IgD-negative memory B cell (primary cell): ENCODE measurements at regions not wholly inside any gene's neighbourhood (a gene's known extent, or its start where the extent isn't known, plus 50 kb on each side); places are given as distances from the start of the nearest gene placed in this dataset.

Source experiments
- H3K27ac Mint-ChIP-seq, 3 donors: one replicate each; pipeline ENCODE4 v1.8.0; 2020 to 2022; ENCODE audit warnings: mild to moderate bottlenecking in 3 of 3, mixed read lengths in 3 of 3, moderate library complexity in 1 of 3
- H3K27me3 Mint-ChIP-seq: one replicate; pipeline ENCODE4 v1.8.0; 2021; ENCODE audit warnings: mixed read lengths
- H3K36me3 Mint-ChIP-seq: one replicate; pipeline ENCODE4 v1.8.0; 2020; ENCODE audit warnings: mild to moderate bottlenecking, mixed read lengths
- H3K4me1 Mint-ChIP-seq, 3 donors: one replicate each; pipeline ENCODE4 v1.8.0; 2020 to 2022; ENCODE audit warnings: mixed read lengths in 3 of 3, mild to moderate bottlenecking in 1 of 3
- H3K4me3 Mint-ChIP-seq, 4 donors: one replicate each; pipeline ENCODE4 v1.8.0; 2020 to 2022; ENCODE audit warnings: mild to moderate bottlenecking in 4 of 4, mixed read lengths in 4 of 4, moderate library complexity in 3 of 4
- H3K9me3 Mint-ChIP-seq, 3 donors: one replicate each; pipeline ENCODE4 v1.8.0; 2020 to 2021; ENCODE audit warnings: mixed read lengths in 3 of 3, mild to moderate bottlenecking in 1 of 3

GRCh38 chr13:21757763-21758162 lies 86.9 kb downstream of the FGF9 start:
- no peak overlapping the region for H3K27ac Mint-ChIP-seq
- H3K9me3 Mint-ChIP-seq = no peaks in the 10 kb centered on the region
- H3K4me1 Mint-ChIP-seq = peaks cover 0 to 1% (median 0%) of the 10 kb centered on the region in 3 donors
- no peak overlapping the region for H3K4me3 Mint-ChIP-seq
- no peaks in the 10 kb centered on the region for H3K36me3 Mint-ChIP-seq
- H3K27me3 Mint-ChIP-seq = no peaks in the 10 kb centered on the region

GRCh38 chr13:21758441-21758840 lies 87.6 kb downstream of the FGF9 start:
- H3K4me1 Mint-ChIP-seq = peaks cover 0 to 1% (median 0%) of the 10 kb centered on the region in 3 donors
- no peaks in the 10 kb centered on the region for H3K9me3 Mint-ChIP-seq
- H3K4me3 Mint-ChIP-seq = no peak overlapping the region
- H3K27ac Mint-ChIP-seq = no peak overlapping the region
- H3K27me3 Mint-ChIP-seq = no peaks in the 10 kb centered on the region
- no peaks in the 10 kb centered on the region for H3K36me3 Mint-ChIP-seq

GRCh38 chr13:21759463-21759862 lies 88.6 kb downstream of the FGF9 start:
- Mint-ChIP-seq H3K9me3 (no peaks in the 10 kb centered on the region), H3K27ac (no peak overlapping the region), H3K4me1 (peaks cover 0 to 1% (median 0%) of the 10 kb centered on the region in 3 donors), H3K4me3 (no peak overlapping the region), H3K36me3 (no peaks in the 10 kb centered on the region), H3K27me3 (no peaks in the 10 kb centered on the region)

GRCh38 chr13:21759911-21760310 lies 89.0 kb downstream of the FGF9 start:
- no peaks in the 10 kb centered on the region for H3K36me3 Mint-ChIP-seq
- no peaks in the 10 kb centered on the region for H3K9me3 Mint-ChIP-seq
- H3K27me3 Mint-ChIP-seq = no peaks in the 10 kb centered on the region
- peaks cover 0 to 1% (median 0%) of the 10 kb centered on the region in 3 donors for H3K4me1 Mint-ChIP-seq
- no peak overlapping the region for H3K4me3 Mint-ChIP-seq
- no peak overlapping the region for H3K27ac Mint-ChIP-seq

- Mint-ChIP-seq H3K27me3 (no peaks in the 10 kb centered on the region), H3K4me3 (no peak overlapping the region), H3K36me3 (no peaks in the 10 kb centered on the region), H3K9me3 (no peaks in the 10 kb centered on the region), H3K4me1 (peaks cover 0 to 1% (median 0%) of the 10 kb centered on the region in 3 donors), H3K27ac (no peak overlapping the region)
Observed at GRCh38 chr13:21761770-21762169, 90.9 kb downstream of the FGF9 start.

- Mint-ChIP-seq H3K27ac (no peak overlapping the region), H3K9me3 (no peaks in the 10 kb centered on the region), H3K4me1 (no peaks in the 10 kb centered on the region), H3K27me3 (no peaks in the 10 kb centered on the region), H3K36me3 (no peaks in the 10 kb centered on the region), H3K4me3 (no peak overlapping the region)
Observed at GRCh38 chr13:21762512-21762911, 91.6 kb downstream of the FGF9 start.

GRCh38 chr13:21767032-21767431 lies 96.2 kb downstream of the FGF9 start:
- Mint-ChIP-seq H3K4me3 (no peak overlapping the region), H3K9me3 (peaks cover 0 to 10% (median 0%) of the 10 kb centered on the region in 3 donors), H3K36me3 (no peaks in the 10 kb centered on the region), H3K27me3 (no peaks in the 10 kb centered on the region), H3K27ac (no peak overlapping the region), H3K4me1 (peaks cover 0 to 1% (median 0%) of the 10 kb centered on the region in 3 donors)

GRCh38 chr13:21771075-21771474 lies 100.2 kb downstream of the FGF9 start:
- H3K27me3 Mint-ChIP-seq = peaks cover 3% of the 10 kb centered on the region
- H3K4me1 Mint-ChIP-seq = peaks cover 0 to 1% (median 0%) of the 10 kb centered on the region in 3 donors
- no peak overlapping the region for H3K4me3 Mint-ChIP-seq
- H3K36me3 Mint-ChIP-seq = no peaks in the 10 kb centered on the region
- H3K9me3 Mint-ChIP-seq = peaks cover 0 to 10% (median 2%) of the 10 kb centered on the region in 3 donors
- H3K27ac Mint-ChIP-seq = no peak overlapping the region

- no peak overlapping the region for H3K4me3 Mint-ChIP-seq
- H3K27me3 Mint-ChIP-seq = peaks cover 6% of the 10 kb centered on the region
- no peak overlapping the region for H3K27ac Mint-ChIP-seq
- no peaks in the 10 kb centered on the region for H3K4me1 Mint-ChIP-seq
- H3K9me3 Mint-ChIP-seq = peaks cover 2 to 16% (median 3%) of the 10 kb centered on the region in 3 donors
- peaks cover 7% of the 10 kb centered on the region for H3K36me3 Mint-ChIP-seq
Observed at GRCh38 chr13:21777166-21777565, 106.3 kb downstream of the FGF9 start.

GRCh38 chr13:21777813-21778212 lies 106.9 kb downstream of the FGF9 start:
- H3K27ac Mint-ChIP-seq = no peak overlapping the region
- peaks cover 7% of the 10 kb centered on the region for H3K36me3 Mint-ChIP-seq
- H3K4me1 Mint-ChIP-seq = no peaks in the 10 kb centered on the region
- H3K9me3 Mint-ChIP-seq = peaks cover 2 to 16% (median 3%) of the 10 kb centered on the region in 3 donors
- peaks cover 6% of the 10 kb centered on the region for H3K27me3 Mint-ChIP-seq
- no peak overlapping the region for H3K4me3 Mint-ChIP-seq

GRCh38 chr13:21782736-21783135 lies 111.9 kb downstream of the FGF9 start:
- peaks cover 0 to 16% (median 5%) of the 10 kb centered on the region in 3 donors for H3K9me3 Mint-ChIP-seq
- no peaks in the 10 kb centered on the region for H3K4me1 Mint-ChIP-seq
- H3K4me3 Mint-ChIP-seq = no peak overlapping the region
- peaks cover 4% of the 10 kb centered on the region for H3K27me3 Mint-ChIP-seq
- H3K27ac Mint-ChIP-seq = no peak overlapping the region
- peaks cover 7% of the 10 kb centered on the region for H3K36me3 Mint-ChIP-seq

- H3K4me3 Mint-ChIP-seq = no peak overlapping the region
- H3K9me3 Mint-ChIP-seq = peaks cover 0 to 1% (median 0%) of the 10 kb centered on the region in 3 donors
- H3K4me1 Mint-ChIP-seq = no peaks in the 10 kb centered on the region
- no peak overlapping the region for H3K27ac Mint-ChIP-seq
- H3K27me3 Mint-ChIP-seq = peaks cover 5% of the 10 kb centered on the region
- H3K36me3 Mint-ChIP-seq = no peaks in the 10 kb centered on the region
Observed at GRCh38 chr13:21785990-21786389, 115.1 kb downstream of the FGF9 start.

GRCh38 chr13:21796066-21796465 lies 125.2 kb downstream of the FGF9 start:
- Mint-ChIP-seq H3K9me3 (no peaks in the 10 kb centered on the region), H3K27me3 (no peaks in the 10 kb centered on the region), H3K36me3 (no peaks in the 10 kb centered on the region), H3K27ac (no peak overlapping the region), H3K4me3 (no peak overlapping the region), H3K4me1 (no peaks in the 10 kb centered on the region)

GRCh38 chr13:21796775-21797514 lies 126.1 kb downstream of the FGF9 start:
- Mint-ChIP-seq H3K36me3 (no peaks in the 10 kb centered on the region), H3K27ac (no peak overlapping the region), H3K4me1 (no peaks in the 10 kb centered on the region), H3K27me3 (no peaks in the 10 kb centered on the region), H3K4me3 (no peak overlapping the region), H3K9me3 (no peaks in the 10 kb centered on the region)

- H3K9me3 Mint-ChIP-seq = no peaks in the 10 kb centered on the region
- no peaks in the 10 kb centered on the region for H3K36me3 Mint-ChIP-seq
- H3K27me3 Mint-ChIP-seq = no peaks in the 10 kb centered on the region
- H3K4me3 Mint-ChIP-seq = no peak overlapping the region
- no peaks in the 10 kb centered on the region for H3K4me1 Mint-ChIP-seq
- H3K27ac Mint-ChIP-seq = no peak overlapping the region
Observed at GRCh38 chr13:21797736-21798135, 126.9 kb downstream of the FGF9 start.

GRCh38 chr13:21798181-21798580 lies 127.3 kb downstream of the FGF9 start:
- no peaks in the 10 kb centered on the region for H3K36me3 Mint-ChIP-seq
- H3K27ac Mint-ChIP-seq = no peak overlapping the region
- H3K9me3 Mint-ChIP-seq = no peaks in the 10 kb centered on the region

More at GRCh38 chr13:21798181-21798580, 127.3 kb downstream of the FGF9 start:
- no peaks in the 10 kb centered on the region for H3K27me3 Mint-ChIP-seq
- H3K4me3 Mint-ChIP-seq = no peak overlapping the region
- H3K4me1 Mint-ChIP-seq = no peaks in the 10 kb centered on the region
